ENCODE measurements at regions not wholly inside any gene's neighbourhood (a gene's known extent, or its start where the extent isn't known, plus 50 kb on each side); places are given as distances from the start of the nearest gene placed in this dataset.
"Not testable (repeated sequence)": the region's sequence is repeated elsewhere in the genome, so short reads cannot be mapped to it uniquely, and the experiment has no call there.

DNA sequence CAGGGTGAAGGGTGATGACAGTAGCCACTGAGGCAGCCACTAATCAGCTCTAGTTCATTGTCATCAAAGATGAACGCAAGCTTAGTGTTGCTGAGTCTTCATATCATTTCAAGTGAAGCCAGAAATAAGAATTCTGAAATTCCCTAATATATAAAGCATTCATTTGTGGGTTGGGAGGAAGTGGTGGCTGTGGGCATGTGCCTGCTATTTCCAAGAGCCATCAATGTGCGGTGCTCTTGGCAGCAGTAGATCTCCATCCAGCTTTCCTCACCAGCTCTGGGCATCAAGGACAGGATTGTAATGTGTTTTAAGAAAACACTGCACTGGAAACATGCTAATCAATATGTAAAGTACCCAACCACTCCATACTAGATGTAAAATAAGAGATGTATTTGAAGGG is 202.5 kb upstream of the AHR start:
- DNase-seq, result no peak

DNA sequence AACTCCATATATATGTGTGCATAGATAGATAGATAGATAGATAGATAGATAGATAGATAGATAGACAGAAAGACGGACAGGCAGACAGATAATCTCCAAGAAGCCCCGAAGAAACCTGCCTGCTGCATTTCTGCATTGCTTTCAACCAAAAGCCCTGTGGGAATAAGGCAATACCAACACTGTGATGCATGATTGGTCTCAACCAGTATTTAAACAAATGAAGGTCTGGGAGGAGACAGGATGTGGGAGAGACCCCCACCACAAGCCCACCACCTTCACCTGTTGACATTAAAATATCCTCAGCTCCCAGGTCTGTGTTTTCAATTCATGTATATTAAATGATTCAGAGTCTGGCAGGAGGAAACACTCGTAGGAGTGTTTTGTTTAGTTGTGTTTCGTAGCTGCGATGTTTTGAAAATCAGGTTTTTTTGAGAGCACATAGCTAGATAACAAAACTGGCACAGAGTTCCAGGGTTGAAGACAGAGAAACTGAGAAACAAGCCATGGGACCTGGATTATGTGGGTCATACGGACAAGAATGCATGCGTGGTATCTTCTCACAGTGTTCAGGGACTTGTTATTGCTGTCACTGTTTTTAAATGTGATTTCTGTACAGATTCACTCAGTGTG is 200.7 kb upstream of the AHR start:
- no peak for DNase-seq

GRCh38 chr7:17098515-17098914 is 199.9 kb upstream of the AHR start:
- no peak for DNase-seq

DNA sequence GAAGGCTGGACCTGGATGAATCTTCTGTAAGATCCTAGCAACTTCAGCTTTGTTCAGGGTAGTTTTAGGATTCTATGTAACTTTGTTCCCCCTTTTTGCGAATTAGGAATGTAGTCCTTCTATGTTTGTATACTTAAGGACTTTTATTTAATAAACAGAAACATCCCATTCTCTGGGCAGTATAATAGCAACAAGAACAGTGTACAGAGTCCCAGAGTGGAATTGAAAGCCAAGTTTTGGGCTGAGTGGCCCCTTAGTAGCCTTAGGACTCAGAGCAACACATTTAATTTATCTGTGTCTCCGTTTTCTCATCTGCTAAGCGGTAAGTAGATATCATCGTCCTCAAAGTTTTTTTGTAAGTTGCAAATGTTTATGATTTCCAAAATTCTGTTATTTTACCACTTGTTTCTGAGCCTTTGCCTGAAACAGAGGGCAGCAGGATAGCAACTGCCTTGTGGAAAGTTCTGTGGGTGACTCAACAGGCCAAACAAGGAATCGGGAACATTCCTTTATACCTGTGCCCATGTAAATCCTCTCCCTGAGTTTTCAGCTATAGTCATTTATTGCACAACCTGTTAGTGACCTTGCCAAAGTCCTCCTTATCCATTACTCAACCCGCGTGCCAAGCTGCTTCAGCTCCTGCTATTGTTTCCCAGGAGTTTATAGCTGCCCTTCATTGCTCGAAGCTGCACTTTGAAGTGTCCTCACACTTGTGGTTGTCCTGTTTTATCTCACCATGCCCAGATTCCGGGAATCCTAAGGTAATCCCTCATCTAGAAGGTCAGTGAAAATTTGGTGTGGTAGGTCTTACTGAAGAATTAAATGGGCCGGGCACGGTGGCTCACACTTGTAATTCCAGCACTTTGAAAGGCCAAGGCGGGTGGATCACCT is 199.1 kb upstream of the AHR start:
- no peak for DNase-seq

GRCh38 chr7:17099974-17100509 is 198.4 kb upstream of the AHR start:
- not testable (repeated sequence) for DNase-seq

DNA sequence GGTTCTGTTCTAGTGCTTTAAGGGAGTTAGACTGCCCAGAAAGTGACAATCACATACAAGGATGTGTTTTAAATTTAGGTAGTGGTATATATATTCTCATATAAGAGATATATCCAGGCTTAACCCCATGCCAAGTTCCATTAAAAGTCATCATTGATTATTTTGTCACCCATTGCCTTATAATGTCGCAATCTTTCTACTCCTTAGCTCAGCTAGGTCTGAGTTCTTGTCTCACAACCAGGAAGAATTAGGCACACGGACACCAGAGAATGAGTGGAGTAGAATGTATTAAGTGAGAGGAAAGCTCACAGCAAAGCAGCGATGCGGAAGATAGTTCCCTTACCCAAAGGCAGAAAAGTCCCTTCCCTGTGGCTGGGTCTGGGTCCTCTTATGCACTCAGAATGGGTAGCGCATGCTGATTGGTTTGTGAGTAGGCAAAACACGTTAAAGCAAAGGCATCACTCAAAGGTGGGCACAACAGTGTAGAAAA is 197.2 kb upstream of the AHR start:
- DNase-seq, result no peak

DNA sequence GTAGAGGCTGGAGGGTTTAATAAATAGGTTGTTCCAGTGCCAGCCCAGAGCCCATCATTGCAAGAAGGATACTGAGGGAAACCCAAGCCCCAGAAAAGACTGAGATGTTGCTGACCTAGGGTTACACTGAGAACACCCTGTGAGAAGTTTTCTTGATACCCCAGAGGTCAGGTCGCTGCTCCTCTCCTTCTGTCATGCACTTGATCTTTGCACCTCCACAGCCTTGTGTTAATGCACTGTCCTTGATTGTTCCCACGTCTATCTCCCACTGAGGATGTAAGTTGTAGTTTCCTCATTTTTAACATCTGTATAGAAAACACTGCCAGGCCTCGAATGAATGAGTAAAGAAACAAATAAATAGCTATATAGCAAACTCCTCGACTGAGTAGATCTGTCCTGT is 195.3 kb upstream of the AHR start:
- no peak for DNase-seq

DNA sequence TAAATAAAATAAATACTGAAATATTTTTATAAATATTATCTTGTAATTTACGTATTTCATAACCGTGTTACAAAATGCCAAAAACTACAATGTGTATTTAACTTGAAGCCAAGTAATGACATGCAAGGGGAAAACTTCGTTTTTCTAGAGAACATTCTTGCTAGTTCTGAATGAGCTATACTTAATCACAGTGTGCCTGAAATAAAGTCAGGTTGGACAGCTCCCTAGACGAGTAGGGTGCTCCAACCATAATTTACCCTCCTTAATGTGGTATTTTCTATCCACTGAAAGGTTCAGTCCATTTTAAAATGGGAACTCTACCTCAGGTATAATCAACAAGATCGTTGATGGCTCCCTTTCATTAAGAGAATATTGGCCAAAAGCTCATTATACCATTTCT is 194.5 kb upstream of the AHR start:
- DNase-seq, result no peak

GRCh38 chr7:17104419-17104818 is 194.0 kb upstream of the AHR start:
- DNase-seq, result no peak

GRCh38 chr7:17105701-17106100 is 192.8 kb upstream of the AHR start:
- no peak for DNase-seq

DNA sequence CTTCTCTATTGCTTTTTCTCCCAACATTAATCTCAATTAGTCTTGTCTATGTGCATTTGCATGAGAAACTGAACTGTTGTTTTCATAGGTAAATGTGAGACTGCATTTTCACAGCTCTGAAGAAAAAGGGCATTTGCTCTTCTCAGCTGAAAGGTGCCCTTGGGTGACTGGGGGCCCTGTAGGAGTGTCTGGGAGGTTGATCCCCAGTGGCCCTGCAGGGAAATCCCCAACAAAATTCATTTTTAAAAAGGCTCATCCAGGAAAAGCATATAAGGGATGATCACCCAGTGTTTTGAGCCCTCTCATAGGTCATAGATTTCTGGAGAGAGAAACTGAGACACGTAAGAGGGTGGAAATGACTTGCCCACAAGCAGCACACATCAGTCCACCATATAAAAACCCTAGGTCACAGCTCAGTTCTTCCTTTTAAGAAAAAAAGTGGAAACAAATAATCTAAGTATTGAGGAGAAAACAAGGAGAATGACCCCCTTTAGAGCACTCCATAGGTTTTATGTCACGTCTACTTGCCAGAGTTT is 190.3 kb upstream of the AHR start:
- DNase-seq, result no peak

DNA sequence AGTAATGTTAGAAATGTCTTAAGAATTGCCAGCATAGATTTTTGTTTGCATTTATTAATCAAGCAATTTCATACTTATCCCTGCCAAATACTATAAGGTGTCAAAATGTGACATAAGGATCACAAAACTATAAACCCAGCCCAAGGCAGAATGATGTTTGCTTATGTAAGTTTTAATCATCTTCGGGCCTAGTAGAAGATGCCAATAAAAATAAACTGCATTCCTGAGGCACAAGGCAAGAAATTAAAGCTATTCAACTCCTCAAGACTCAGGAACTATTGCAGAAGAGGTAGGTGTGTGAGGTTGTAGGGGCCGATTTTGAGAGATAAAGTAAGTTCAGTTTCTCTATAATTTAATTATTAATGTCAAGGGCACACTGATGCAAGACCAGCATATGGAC is 189.4 kb upstream of the AHR start:
- no peak for DNase-seq

- DNase-seq, result not testable (repeated sequence)
Observed at GRCh38 chr7:17113770-17114169, 184.7 kb upstream of the AHR start.

DNA sequence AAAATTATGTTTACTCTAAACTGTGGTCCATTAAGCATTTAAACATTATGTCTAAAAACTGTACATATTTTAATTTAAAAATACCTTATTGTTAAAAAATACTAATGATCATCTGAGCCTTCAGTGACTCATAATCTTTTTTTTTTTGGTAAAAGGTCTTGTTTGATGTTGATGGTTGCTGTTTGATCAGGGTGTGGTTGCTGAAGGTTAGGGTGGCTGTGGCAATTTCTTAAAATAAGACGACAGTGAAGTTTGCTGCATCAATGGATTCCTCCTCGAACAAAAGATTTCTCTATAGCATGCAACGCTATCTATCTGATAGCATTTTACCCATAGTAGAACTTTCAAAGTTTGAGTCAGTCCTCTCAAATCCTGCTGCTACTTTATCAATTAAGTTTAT is 180.0 kb upstream of the AHR start:
- no peak for DNase-seq

GRCh38 chr7:17120756-17121155 is 177.7 kb upstream of the AHR start:
- no peak for DNase-seq

GRCh38 chr7:17121671-17122070 is 176.8 kb upstream of the AHR start:
- no peak for DNase-seq

GRCh38 chr7:17123020-17123419 is 175.4 kb upstream of the AHR start:
- no peak for DNase-seq

- no peak for DNase-seq
Observed at GRCh38 chr7:17126413-17127268, 171.8 kb upstream of the AHR start.

DNA sequence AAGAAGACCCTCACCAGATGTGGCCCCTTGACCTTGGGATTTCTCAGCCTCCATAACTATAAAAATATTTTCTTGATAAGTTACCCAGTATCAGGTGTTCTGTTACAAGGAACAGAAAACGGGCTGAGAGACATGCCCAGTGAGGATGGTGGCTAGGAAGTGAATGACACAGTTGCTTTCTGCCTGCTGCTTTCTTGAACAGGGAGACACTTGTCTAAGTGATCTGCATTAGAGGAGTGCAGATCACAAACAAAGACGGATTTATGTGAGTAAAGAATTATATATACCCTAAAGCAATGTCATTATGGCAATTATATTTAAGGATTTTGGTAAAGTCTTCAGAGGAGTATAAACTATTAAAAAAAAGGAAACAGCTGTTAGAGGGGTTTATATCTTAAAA is 169.2 kb upstream of the AHR start:
- no peak for DNase-seq

DNA sequence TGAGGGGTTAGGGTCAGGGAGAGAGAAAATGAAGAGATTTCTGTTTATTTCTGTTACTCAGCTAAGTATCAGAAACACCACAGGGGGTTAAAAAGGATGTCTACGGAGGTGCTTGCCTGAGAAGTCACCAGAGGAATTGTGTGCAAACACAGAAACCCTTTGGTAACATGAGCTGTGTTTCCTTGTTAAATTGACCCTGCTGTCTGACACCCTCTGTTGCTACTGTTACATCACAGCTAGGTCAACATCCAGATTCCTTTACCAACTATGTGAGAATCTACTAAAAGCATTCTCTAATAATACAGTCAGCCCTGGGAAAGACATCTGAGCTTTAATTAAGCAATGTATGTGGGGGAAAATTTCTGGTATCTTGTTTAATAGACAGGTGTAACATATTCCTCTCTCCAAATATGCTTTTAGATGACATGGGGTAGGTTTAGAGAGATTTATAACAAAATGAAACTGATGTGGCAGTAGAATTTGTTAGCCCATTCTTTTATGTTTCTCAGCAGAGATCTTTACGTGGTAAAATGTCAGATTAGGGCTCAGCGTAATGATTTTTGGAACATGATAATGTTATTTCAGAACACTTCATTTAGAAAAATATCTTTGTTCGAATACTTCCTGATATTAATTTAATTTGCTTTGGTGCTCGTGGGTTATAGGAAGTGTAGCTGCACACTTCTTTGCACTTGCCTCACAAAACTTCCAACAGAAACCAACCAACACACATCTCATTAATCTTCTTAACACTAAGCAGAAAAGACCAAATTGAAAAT is 168.0 kb upstream of the AHR start:
- DNase-seq, result no peak

GRCh38 chr7:17131060-17131345 is 167.4 kb upstream of the AHR start:
- no peak for DNase-seq

GRCh38 chr7:17131983-17132655 is 166.3 kb upstream of the AHR start:
- DNase-seq, result no peak
